SU-DHL-6 (cell line): ENCODE measurements at regions not wholly inside any gene's neighbourhood (a gene's known extent, or its start where the extent isn't known, plus 50 kb on each side); places are given as distances from the start of the nearest gene placed in this dataset.

Experiments
- EZH2phosphoT487 ChIP-seq: fragments of 200-600 bp; sonication (generic), shearing (Covaris generic); conservative IDR thresholded peaks from 2 replicates; pipeline ENCODE4 v1.6.1; 2018; ENCODE audit warnings: mild to moderate bottlenecking, antibody characterized with exemption, low read length, moderate library complexity, mixed read lengths
- TF ChIP-seq, protein P1 (sequence below): fragments of 200-600 bp; sonication (generic); IDR thresholded peaks from one replicate; pipeline ENCODE4 v1.5.1; 2017; ENCODE audit warnings: antibody characterized with exemption, mild to moderate bottlenecking, low read length, moderate library complexity; ENCODE audit not compliant: insufficient read depth, poor library complexity, severe bottlenecking

DNA sequence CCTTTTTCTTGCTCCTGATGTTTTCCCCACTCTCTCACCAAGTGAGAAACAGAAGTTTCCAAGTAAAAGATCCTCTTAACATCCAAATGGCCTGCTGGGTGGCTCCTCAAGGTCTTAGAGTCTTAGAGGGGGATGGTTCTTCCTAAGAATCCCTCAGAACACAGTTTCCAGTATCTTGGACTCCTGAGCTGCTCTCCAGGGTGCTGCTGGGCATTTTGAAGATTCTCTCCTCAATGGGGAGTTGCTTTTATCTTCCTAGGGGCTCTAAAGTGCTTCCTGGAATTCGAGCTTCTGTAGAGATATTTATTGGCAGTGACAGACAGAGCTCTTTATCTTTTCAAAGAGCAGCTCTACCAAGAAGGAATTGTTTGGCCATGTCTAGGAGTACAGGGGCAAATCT, 70.8 kb upstream of the SLC35B3 start:
- TF ChIP-seq EZH2phosphoT487: no peak
- TF ChIP-seq, protein P1, sequence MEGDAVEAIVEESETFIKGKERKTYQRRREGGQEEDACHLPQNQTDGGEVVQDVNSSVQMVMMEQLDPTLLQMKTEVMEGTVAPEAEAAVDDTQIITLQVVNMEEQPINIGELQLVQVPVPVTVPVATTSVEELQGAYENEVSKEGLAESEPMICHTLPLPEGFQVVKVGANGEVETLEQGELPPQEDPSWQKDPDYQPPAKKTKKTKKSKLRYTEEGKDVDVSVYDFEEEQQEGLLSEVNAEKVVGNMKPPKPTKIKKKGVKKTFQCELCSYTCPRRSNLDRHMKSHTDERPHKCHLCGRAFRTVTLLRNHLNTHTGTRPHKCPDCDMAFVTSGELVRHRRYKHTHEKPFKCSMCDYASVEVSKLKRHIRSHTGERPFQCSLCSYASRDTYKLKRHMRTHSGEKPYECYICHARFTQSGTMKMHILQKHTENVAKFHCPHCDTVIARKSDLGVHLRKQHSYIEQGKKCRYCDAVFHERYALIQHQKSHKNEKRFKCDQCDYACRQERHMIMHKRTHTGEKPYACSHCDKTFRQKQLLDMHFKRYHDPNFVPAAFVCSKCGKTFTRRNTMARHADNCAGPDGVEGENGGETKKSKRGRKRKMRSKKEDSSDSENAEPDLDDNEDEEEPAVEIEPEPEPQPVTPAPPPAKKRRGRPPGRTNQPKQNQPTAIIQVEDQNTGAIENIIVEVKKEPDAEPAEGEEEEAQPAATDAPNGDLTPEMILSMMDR: no peak
